HG03159 (cell line): ENCODE measurements at regions not wholly inside any gene's neighbourhood (a gene's known extent, or its start where the extent isn't known, plus 50 kb on each side); places are given as distances from the start of the nearest gene placed in this dataset.

Source experiments
- ATAC-seq: cut with Tn5 transposase; IDR thresholded peaks from one replicate; pipeline ENCODE4 v1.9.1; 2021; ENCODE audit warnings: mild to moderate bottlenecking, moderate library complexity; ENCODE audit not compliant: unreplicated experiment

GRCh38 chr16:65666132-65666941 lies 544.5 kb upstream of the CDH11 start:
- ATAC-seq: no peak

- no peak for ATAC-seq
Observed at GRCh38 chr16:65665586-65665985, 543.7 kb upstream of the CDH11 start.

GRCh38 chr16:65663774-65664173 lies 541.9 kb upstream of the CDH11 start:
- no peak for ATAC-seq

- ATAC-seq: no peak
Observed at GRCh38 chr16:65662256-65662655, 540.4 kb upstream of the CDH11 start.

GRCh38 chr16:65661558-65661957 lies 539.7 kb upstream of the CDH11 start:
- ATAC-seq: no peak

GRCh38 chr16:65660390-65660789 lies 538.5 kb upstream of the CDH11 start:
- ATAC-seq: no peak

GRCh38 chr16:65659758-65660157 lies 537.9 kb upstream of the CDH11 start:
- ATAC-seq: no peak

GRCh38 chr16:65658787-65659220 lies 536.9 kb upstream of the CDH11 start:
- ATAC-seq: no peak

GRCh38 chr16:65658349-65658748 lies 536.5 kb upstream of the CDH11 start:
- no peak for ATAC-seq

- no peak for ATAC-seq
Observed at GRCh38 chr16:65657556-65657955, 535.7 kb upstream of the CDH11 start.

GRCh38 chr16:65657071-65657494 lies 535.2 kb upstream of the CDH11 start:
- ATAC-seq: no peak

- no peak for ATAC-seq
Observed at GRCh38 chr16:65655802-65656201, 533.9 kb upstream of the CDH11 start.

- ATAC-seq: no peak
Observed at GRCh38 chr16:65648101-65648500, 526.2 kb upstream of the CDH11 start.

- no peak for ATAC-seq
Observed at GRCh38 chr16:65644821-65645220, 523.0 kb upstream of the CDH11 start.

GRCh38 chr16:65641762-65642289 lies 520.0 kb upstream of the CDH11 start:
- no peak for ATAC-seq

- no peak for ATAC-seq
Observed at GRCh38 chr16:65641049-65641761, 519.3 kb upstream of the CDH11 start.

- no peak for ATAC-seq
Observed at GRCh38 chr16:65634833-65635232, 513.0 kb upstream of the CDH11 start.

GRCh38 chr16:65634291-65634690 lies 512.4 kb upstream of the CDH11 start:
- ATAC-seq: no peak

- ATAC-seq: no peak
Observed at GRCh38 chr16:65624666-65625065, 502.8 kb upstream of the CDH11 start.

GRCh38 chr16:65624229-65624628 lies 502.4 kb upstream of the CDH11 start:
- ATAC-seq: no peak

GRCh38 chr16:65622871-65623270 lies 501.0 kb upstream of the CDH11 start:
- ATAC-seq: no peak

- ATAC-seq: no peak
Observed at GRCh38 chr16:65622151-65622550, 500.3 kb upstream of the CDH11 start.
